ENCODE measurements at regions not wholly inside any gene's neighbourhood (a gene's known extent, or its start where the extent isn't known, plus 50 kb on each side); places are given as distances from the start of the nearest gene placed in this dataset.

- DNase-seq = peak in 2 of 56 donors; percentile 10 to 24
Measured at GRCh38 chr22:48682504-48682903, 1145.2 kb downstream of the BRD1 start.

GRCh38 chr22:48680601-48681000 is 1147.1 kb downstream of the BRD1 start:
- DNase-seq = no peak

GRCh38 chr22:48679656-48680555 is 1147.8 kb downstream of the BRD1 start:
- no peak for DNase-seq

DNA sequence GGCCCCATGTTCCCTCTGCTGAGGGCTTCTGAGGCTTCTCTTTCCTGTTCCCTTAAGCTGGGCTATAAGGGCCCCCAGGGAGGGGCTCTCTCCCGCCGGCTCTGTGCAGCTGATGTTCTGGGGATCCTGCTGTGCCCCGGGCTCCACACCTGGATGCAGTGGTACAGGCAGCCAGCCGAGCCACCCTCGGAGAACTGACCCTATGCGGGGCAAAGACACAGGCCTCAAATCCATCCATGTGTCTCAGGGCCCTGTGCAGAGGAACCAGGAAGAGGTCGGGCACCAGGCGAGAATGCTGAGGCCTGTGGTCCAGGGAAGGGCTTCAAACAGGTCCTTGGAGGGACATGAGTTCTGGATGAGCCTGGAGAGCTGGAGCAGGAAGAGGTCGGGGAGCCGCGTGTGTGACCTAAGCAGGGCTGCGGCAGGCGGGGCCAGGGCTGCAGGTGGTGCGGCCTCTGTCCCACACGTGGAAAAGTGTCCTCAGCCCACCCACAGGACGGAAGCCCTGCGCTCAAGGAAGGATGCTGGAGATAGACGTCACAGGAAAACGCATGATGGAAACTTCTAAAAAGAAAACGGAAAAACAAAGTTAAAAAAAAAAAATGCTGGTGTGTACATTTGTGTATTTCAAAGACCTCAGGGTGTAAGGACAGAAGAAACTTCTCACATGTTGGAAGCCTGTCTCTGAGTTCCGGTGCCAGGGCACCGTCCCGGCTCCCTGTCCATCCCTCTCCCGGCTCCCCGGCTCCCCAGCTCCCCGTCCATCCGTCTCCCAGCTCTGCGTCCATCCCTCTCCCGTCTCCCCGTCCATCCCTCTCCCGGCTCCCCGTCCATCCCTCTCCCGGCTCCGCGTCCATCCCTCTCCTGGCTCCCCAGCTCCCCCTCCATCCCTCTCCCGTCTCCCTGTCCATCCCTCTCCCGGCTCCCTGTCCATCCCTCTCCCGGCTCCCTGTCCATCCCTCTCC is 1149.2 kb downstream of the BRD1 start:
- no peak for DNase-seq

DNA sequence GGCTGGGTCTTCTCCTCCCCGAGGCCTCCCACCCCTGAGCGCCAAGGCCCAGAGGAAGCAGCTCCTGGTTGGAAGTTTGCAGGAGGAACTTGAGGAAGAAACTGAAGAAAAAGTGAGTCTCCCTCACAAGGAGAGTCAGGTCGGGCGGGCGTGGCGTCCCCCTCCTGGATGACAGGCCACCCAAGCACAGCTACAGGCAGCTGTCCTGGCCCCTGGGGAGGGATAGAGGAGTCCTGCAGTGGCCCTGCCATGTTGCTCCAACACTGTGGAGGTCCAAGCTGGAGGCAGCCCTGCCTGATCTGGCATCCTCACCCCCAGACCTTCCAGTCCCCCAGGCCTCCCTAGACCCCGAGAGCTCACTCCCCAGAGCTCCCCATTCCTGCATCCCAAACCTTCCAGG is 1150.1 kb downstream of the BRD1 start:
- DNase-seq = no peak

- no peak for DNase-seq
Measured at GRCh38 chr22:48677168-48677520, 1150.5 kb downstream of the BRD1 start.

DNA sequence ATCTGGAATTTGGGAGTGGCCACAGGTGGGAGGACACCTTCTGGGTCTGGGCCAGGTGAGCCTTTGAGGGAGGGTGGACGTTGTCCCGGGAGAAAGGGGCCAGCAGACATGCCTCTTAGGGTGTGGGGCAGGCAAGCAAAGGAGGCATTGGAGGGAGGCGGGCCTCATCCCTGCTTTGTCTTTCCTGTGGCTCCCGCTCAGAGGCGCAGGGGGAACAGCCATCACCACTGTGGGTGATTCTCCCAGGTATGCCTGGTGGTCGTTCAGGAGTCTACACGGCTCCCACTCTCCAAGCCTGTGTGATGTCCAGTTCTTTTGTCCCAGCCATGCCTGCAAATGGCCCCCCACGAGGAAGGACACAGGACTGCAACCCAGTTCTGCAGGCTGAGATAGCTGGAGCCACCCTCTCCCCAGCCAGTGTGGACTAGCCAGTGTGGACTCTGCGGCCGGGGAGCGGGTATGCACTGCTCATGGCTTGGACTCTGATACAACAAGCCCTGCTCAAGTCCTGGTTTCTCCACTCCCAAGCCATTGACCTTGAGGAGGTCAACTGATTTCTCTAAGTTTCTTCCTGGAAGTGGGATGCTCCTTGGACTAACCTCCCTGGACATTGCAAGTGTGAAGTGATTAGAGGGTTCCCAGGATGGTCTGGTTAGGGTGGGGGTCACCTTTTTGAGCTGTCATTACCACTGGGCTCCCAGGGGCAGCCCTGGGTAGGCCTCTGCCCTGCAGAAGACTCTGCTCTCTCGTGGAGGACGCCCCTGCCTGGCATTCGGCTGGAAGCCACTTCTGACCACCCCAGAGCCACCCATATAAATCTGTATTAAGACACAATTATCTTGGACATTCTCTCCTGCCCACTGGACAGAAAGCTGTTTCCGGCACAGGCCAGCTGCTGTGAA is 1151.2 kb downstream of the BRD1 start:
- no peak for DNase-seq

GRCh38 chr22:48675830-48676145 is 1151.9 kb downstream of the BRD1 start:
- DNase-seq = no peak

DNA sequence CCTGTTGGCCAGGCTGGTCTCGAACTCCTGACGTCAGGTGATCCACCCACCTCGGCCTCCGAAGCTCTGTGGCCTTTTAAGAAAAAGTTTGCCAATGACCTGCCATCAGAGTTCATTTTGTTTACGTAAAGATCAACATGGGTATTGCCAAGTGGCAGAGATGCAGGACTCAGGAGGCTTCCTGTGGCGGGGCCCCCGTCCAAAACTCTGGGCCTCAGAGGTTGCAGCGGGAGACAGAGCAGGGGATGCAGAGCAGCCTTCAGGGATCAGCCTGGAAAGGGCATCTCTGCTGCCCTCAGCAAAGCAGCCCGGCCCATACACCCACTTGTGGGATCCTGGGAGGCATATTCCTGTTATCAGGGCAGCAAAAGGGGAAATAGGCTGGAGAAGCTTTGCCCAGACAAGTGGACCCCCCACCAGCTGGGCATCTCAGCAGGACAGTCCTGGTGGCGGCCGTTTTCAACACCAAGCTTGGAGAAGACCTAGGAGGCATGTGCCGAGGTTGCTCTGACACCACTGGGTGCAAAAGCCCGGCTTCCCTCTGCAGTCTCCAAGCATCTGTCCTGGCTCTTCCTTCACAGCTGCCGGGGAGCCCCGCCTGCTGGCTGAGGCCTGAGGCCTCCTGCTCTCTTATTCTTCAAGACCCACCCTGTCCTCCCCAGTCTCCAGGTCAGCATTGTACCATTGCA is 1152.4 kb downstream of the BRD1 start:
- no peak for DNase-seq

DNA sequence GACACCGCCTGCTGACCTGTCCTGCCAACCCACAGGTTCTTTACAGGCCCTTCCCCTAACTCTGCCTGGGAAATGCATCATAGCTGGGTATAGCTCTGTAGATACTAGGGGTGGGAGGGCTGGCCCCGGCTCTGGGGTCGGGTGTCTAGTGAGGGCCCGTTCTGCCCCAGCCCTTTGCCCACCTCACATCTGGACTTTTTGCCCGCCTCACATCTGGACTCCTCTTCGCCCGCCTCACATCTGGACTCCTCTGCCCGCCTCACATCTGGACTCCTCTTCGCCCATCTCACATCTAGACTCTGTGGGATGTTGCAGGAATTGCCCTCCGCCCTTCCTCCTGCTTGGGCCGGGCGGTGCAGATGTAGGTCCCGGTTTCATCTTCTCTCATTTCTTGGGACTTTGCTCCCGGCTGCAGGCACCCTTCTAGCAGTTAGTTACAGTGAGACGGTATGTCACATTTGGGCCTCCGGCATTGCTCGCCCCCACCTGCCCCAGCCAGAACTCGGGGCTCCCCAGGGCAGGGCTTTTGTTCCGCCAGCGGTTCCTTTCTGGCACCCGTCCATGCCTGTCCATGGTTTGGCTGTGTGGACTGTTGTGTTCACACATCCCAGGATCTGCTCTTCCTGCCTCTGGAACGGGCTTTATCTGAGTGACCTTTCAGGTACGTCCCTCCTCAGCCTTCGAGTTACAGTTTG is 1153.7 kb downstream of the BRD1 start:
- no peak for DNase-seq

DNA sequence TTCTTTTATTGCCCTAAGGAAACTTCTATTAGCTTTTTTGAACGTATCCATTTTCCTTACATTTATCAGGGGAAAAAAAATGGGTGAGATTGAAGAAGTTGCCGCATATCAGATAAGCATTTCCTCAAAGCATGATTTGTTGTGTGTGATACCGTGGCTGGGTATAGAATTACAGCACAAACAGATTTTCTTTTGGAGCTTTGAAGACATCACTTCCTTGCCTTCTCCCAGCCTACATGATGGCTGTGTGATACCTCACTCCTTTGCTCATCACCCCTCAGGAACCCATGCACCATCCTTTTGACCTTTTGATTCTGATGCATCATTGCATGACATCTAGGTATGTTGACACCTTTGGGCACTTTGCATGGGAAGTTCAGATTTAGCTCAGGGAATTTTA is 1155.3 kb downstream of the BRD1 start:
- DNase-seq = no peak

- no peak for DNase-seq
Measured at GRCh38 chr22:48670731-48671130, 1156.9 kb downstream of the BRD1 start.

DNA sequence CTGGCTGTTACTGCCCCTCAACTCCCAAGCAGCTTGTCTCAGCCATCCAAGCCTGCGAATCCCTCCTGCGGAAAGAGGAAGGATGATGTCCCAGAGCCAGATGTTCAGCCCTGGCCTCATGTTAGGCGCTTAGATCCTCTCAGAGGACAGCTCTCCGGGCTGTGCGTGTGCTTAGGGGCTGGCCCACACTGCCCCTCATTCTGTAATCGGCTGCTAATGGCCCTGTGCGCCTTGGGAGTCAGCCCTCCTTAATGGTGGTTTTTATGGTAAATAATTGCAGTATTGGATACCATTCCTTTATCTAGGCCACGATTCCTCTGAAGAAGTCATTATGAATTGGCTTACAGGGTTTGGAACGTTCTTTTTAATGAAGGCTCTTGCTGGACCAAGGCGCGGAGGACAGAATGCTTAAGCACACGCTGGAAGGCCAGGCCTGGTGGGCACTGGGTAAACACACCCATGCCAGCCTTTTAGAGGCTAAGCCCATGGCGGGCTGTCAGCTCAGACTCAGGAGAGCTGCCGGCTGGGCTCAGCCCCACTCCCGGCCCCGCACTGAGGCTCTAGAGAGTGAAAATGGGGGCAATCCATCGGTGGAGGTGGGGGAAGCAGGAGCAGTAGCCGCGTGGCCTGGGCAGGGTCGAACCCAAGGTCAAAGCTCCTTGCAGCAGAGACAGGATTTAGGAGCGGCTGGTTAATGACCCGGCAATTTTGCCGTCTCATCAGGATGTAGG is 1157.5 kb downstream of the BRD1 start:
- no peak for DNase-seq

DNA sequence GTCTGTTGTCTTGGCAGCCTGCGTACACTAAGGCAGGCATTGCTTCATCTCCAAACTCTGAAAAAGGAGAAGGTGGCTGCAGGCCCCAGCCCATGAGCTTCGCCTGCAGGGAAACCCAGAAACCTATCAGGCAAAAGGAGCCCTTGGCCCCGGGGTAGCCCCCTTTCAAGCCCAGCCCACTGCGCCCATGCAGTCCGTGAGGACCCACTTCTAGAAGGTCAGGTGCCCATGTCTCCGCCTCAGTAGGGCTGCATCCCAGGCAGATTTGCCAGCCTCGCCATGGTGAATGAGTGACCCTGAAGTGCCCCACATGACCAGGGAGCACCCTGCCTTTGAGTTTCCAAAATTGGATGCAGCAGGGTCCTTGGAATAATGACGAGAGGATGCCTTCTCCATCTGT is 1158.4 kb downstream of the BRD1 start:
- DNase-seq = no peak

- no peak for DNase-seq
Measured at GRCh38 chr22:48667289-48667688, 1160.4 kb downstream of the BRD1 start.

GRCh38 chr22:48666620-48667019 is 1161.1 kb downstream of the BRD1 start:
- no peak for DNase-seq

DNA sequence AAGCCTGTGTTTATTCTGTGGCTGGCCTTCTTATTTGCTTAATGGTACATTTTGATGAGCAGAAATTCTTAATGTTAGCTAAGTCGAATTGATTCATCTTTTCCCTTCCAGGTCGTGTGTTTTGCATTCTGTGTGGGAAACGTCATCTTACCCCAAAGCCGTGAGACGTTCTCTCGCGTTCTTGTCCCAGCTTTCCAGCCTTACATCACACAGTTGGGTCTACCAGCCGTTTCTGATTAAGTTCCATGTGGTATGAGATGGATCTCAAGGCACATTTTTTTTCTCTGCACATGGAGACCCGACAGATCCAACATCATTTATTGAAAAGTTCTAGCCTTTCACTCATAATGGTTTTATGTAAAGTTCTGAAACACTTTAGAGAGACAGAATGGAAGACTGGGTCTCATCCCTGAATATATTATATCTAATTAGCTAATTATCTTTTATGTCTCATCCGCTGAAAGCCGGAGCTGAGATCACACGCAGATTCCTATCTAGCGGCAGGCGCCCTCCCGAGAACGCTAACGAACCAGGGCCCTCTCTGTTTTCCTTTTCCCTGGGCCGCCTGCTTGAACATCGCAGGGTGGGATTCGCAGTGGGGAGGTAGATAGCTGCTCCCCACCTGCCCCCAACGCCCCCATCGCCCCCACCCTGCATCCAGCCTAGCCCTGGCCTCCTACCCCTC is 1162.2 kb downstream of the BRD1 start:
- DNase-seq = no peak

- DNase-seq = no peak
Measured at GRCh38 chr22:48664586-48664985, 1163.1 kb downstream of the BRD1 start.

- DNase-seq = no peak
Measured at GRCh38 chr22:48663297-48663696, 1164.4 kb downstream of the BRD1 start.
